MM.1S (cell line): ENCODE measurements at regions not wholly inside any gene's neighbourhood (a gene's known extent, or its start where the extent isn't known, plus 50 kb on each side); places are given as distances from the start of the nearest gene placed in this dataset.

ENCODE experiments used
- DNase-seq: peaks from one replicate; pipeline ENCODE4 v3.0.0-alpha.2; 2015
- H2AFZ ChIP-seq: fragments of 300-600 bp; sonication (generic); 2 replicates; pipeline ENCODE4 v1.6.0; 2016; ENCODE audit warnings: antibody characterized with exemption, low read length
- H3F3A ChIP-seq: fragments of 300-600 bp; sonication (generic); 2 replicates; pipeline ENCODE4 v1.6.1; 2016; ENCODE audit warnings: mild to moderate bottlenecking, antibody characterized with exemption, low read length, moderate library complexity, mixed read lengths; ENCODE audit not compliant: insufficient read depth
- H3K27ac ChIP-seq: fragments of 300-600 bp; sonication (generic); 2 replicates; pipeline ENCODE4 v1.5.1; 2016; ENCODE audit warnings: mild to moderate bottlenecking, low read length
- H3K27me3 ChIP-seq: fragments of 300-600 bp; sonication (generic); replicated peaks from 2 replicates; pipeline ENCODE4 v1.6.0; 2016; ENCODE audit warnings: low read length; ENCODE audit not compliant: insufficient read depth
- H3K36me3 ChIP-seq: fragments of 300-600 bp; sonication (generic); replicated peaks from 2 replicates; pipeline ENCODE4 v1.6.1; 2016; ENCODE audit warnings: mild to moderate bottlenecking, low read length, mixed read lengths; ENCODE audit not compliant: insufficient read depth
- H3K4me1 ChIP-seq: fragments of 300-600 bp; sonication (generic); 2 replicates; pipeline ENCODE4 v1.6.1; 2016; ENCODE audit warnings: low read length, mixed read lengths
- H3K4me2 ChIP-seq: fragments of 300-600 bp; sonication (generic); 2 replicates; pipeline ENCODE4 v1.6.0; 2016; ENCODE audit warnings: low read depth, low read length
- H3K4me3 ChIP-seq: fragments of 300-600 bp; sonication (generic); 2 replicates; pipeline ENCODE4 v1.5.1; 2016; ENCODE audit warnings: low read length, mixed read lengths
- H3K79me2 ChIP-seq: fragments of 300-600 bp; sonication (generic); 2 replicates; pipeline ENCODE4 v1.6.1; 2016; ENCODE audit warnings: mixed run types, low read length, mixed read lengths
- H3K9ac ChIP-seq: fragments of 300-600 bp; sonication (generic); 2 replicates; pipeline ENCODE4 v1.6.1; 2016; ENCODE audit warnings: low read length, mixed read lengths
- H3K9me2 ChIP-seq: fragments of 300-600 bp; sonication (generic); replicated peaks from 2 replicates; pipeline ENCODE4 v1.6.1; 2016; ENCODE audit warnings: mild to moderate bottlenecking, low read length, mixed read lengths; ENCODE audit not compliant: insufficient read depth
- H3K9me3 ChIP-seq: fragments of 300-600 bp; sonication (generic); replicated peaks from 2 replicates; pipeline ENCODE4 v1.6.1; 2016; ENCODE audit warnings: mild to moderate bottlenecking, low read length, mixed read lengths; ENCODE audit not compliant: insufficient read depth
- H4K20me1 ChIP-seq: fragments of 300-600 bp; sonication (generic); 2 replicates; pipeline ENCODE4 v1.6.1; 2016; ENCODE audit warnings: mild to moderate bottlenecking, low read length, moderate library complexity, mixed read lengths; ENCODE audit not compliant: insufficient read depth
- CTCF ChIP-seq: fragments of 300-600 bp; sonication (generic); IDR thresholded peaks from 2 replicates; pipeline ENCODE4 v1.5.1; 2016; ENCODE audit warnings: antibody characterized with exemption, low read length, mixed read lengths
- EZH2 ChIP-seq: fragments of 300-600 bp; sonication (generic); optimal IDR thresholded peaks from 2 replicates; pipeline ENCODE3; 2017; ENCODE audit warnings: low read depth, mild to moderate bottlenecking, antibody characterized with exemption, low read length, mixed read lengths
- EZH2phosphoT487 ChIP-seq: fragments of 300-600 bp; sonication (generic); IDR thresholded peaks from 2 replicates; pipeline ENCODE4 v1.6.1; 2018; ENCODE audit warnings: antibody characterized with exemption, low read length

- H3K9ac ChIP-seq = no peak overlapping the region
- H3K4me2 ChIP-seq = no peak overlapping the region
- no peaks in the 10 kb centered on the region for H3K9me3 ChIP-seq
- TF ChIP-seq CTCF (no peak), EZH2phosphoT487 (no peak), EZH2 (no peak)
- no peak overlapping the region for H2AFZ ChIP-seq
- H3K9me2 ChIP-seq = no peaks in the 10 kb centered on the region
- no peak for DNase-seq
- no peak overlapping the region for H3K4me3 ChIP-seq
- no peaks in the 10 kb centered on the region for H3K27me3 ChIP-seq
- no peak overlapping the region for H3K27ac ChIP-seq
- H3K79me2 ChIP-seq = no peaks in the 10 kb centered on the region
- H4K20me1 ChIP-seq = no peaks in the 10 kb centered on the region
- H3F3A ChIP-seq = no peaks in the 10 kb centered on the region
- H3K36me3 ChIP-seq = no peaks in the 10 kb centered on the region
- H3K4me1 ChIP-seq = no peaks in the 10 kb centered on the region
These were observed 169.7 kb upstream of the GGTLC1 start for GRCh38 chr20:24158281-24158680.

GRCh38 chr20:24157213-24157612 lies 168.6 kb upstream of the GGTLC1 start:
- Histone ChIP-seq H3K36me3 (no peaks in the 10 kb centered on the region), H3K9ac (no peak overlapping the region), H3K27me3 (no peaks in the 10 kb centered on the region), H2AFZ (no peak overlapping the region), H3F3A (no peaks in the 10 kb centered on the region), H3K27ac (no peak overlapping the region), H3K4me3 (no peak overlapping the region), H3K4me2 (no peak overlapping the region), H3K4me1 (no peaks in the 10 kb centered on the region), H3K9me2 (no peaks in the 10 kb centered on the region), H3K79me2 (no peaks in the 10 kb centered on the region), H4K20me1 (no peaks in the 10 kb centered on the region), H3K9me3 (no peaks in the 10 kb centered on the region)
- TF ChIP-seq EZH2 (no peak), CTCF (no peak)
- DNase-seq = no peak

- no peaks in the 10 kb centered on the region; the same call in 1 of the 2 replicates for H3K9me3 ChIP-seq
- no peaks in the 10 kb centered on the region for H4K20me1 ChIP-seq
- no peak for TF ChIP-seq EZH2
- TF ChIP-seq EZH2phosphoT487 = no peak
- TF ChIP-seq CTCF = no peak
- H2AFZ ChIP-seq = no peak overlapping the region
- no peaks in the 10 kb centered on the region for H3K9me2 ChIP-seq
- DNase-seq = no peak
- H3K27me3 ChIP-seq = no peaks in the 10 kb centered on the region
- H3K79me2 ChIP-seq = no peaks in the 10 kb centered on the region
- no peak overlapping the region for H3K27ac ChIP-seq
- peaks cover 11% of the 10 kb centered on the region for H3F3A ChIP-seq
- H3K36me3 ChIP-seq = no peaks in the 10 kb centered on the region
- H3K9ac ChIP-seq = no peak overlapping the region
- H3K4me2 ChIP-seq = no peak overlapping the region
- no peak overlapping the region for H3K4me3 ChIP-seq
- peaks cover 10% of the 10 kb centered on the region for H3K4me1 ChIP-seq
These were observed 164.8 kb upstream of the GGTLC1 start for GRCh38 chr20:24153101-24154040.
